ENCODE measurements at regions not wholly inside any gene's neighbourhood (a gene's known extent, or its start where the extent isn't known, plus 50 kb on each side); places are given as distances from the start of the nearest gene placed in this dataset.

DNA sequence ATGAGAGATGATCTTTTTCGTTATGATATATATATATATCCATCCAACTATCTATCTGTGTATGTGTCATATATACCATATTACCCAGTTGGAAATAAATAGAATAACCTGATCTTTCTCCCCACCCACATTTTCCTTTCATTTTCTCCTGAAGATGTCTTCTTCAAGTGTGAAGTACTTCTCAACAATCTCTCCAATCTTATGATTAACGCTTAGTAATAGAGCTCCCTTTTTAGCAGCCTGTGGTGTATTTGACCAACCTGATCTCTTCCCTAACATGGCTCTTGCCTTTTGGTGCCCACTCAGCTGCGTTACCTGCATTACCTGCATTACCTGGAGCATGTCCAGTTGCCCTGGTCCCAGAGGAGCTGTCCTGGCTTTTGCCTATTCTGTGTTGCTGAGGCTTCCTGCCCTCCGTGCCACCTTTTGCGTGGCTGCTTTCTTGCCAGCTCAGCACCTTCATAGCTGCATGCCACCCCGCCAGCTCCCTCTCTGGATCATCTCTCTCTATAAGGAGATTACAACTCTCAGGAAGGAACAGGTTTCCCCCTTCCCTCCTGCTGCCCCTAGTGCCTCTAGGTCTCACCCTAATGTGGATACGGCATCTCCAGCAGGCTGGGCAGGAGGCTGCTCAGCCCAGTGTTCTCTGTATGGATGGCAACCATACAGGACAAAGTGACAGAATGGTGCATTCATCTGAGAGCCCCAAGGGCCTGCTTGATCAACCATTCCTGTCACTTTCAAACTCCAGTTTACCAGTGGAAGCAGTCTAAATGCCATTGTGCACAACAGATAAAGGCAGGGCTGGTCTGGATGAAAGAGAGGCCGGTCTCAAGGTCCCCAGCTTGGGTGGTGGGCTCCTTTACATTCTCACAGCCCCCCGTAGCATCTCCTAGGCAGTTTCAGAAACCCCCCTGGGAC lies 126.7 kb downstream of the GADD45G start:
- in situ Hi-C loops (cut with MboI; ENCODE audit: low pct_ligation_motif_present in 1 of 4, low pct_unique_long_range_greater_than_20kb in 1 of 4, low sequenced_read_pairs in 3 of 4) (no loop called here), intact Hi-C loops (cut with DNase I; ENCODE audit: low total_unique reads) (no loop called here)
- Histone ChIP-seq H3K4me3 (no peak overlapping the region), H3K27ac (peak overlapping the region; percentile 20 to 62 (median 51)), H3K4me1 (peaks cover 13 to 19% (median 16%) of the 10 kb centered on the region in 4 donors), H3K36me3 (no peaks in the 10 kb centered on the region), H3K9me3 (no peaks in the 10 kb centered on the region), H3K27me3 (no peaks in the 10 kb centered on the region)
- DNase-seq, result no peak
- WGBS, 2 donors (ENCODE audit: low coverage in 1 of 2), result 71 to 84% methylated on average over 3 to 9 of the region's 9 CpGs
- TF ChIP-seq EP300 (IDR thresholded peaks at IDR 0.05; ENCODE audit: low read depth), result no peak

DNA sequence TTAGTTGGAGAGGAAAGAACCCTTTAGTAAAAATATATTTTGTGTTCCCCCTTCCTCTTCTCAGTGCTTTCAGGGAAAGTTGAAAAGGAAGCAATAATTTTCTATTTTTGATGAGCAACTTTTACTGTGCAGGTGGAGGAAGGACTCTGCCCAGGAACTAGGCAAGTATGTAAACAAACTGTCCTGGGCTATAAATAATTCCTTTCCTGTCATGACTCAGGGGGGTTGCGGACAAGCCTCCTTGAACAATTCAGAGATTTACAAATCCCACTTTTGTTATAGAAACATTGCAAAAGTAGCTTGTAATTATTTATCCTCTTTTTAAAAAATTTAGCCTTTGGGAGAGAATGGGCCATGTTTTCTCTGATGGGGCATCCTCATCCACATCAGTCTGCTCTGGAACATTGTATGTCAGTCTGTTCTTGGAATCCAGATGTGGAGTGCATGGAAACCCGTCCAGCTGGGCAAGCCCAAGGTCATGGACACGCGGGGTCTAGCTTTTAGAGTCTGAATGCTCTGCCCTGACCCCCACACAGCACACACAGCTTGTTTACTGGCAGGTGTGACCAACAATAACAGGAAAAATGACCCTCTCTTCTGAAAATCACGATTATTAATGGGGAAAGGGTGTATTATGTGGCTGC lies 127.6 kb downstream of the GADD45G start:
- no peak for DNase-seq
- Histone ChIP-seq H3K4me1 (peaks cover 13 to 19% (median 16%) of the 10 kb centered on the region in 4 donors), H3K36me3 (no peaks in the 10 kb centered on the region), H3K27me3 (no peaks in the 10 kb centered on the region), H3K27ac (peak overlapping the region; percentile 20 to 62 (median 51)), H3K4me3 (no peak overlapping the region), H3K9me3 (no peaks in the 10 kb centered on the region)
- TF ChIP-seq POLR2AphosphoS5 (IDR thresholded peaks at IDR 0.05) (peak in 1 of 3 donors; percentile 17), EP300 (IDR thresholded peaks at IDR 0.05; ENCODE audit: low read depth) (no peak), POLR2A (IDR thresholded peaks at IDR 0.05) (no peak)
- TF ChIP-seq, protein P1, sequence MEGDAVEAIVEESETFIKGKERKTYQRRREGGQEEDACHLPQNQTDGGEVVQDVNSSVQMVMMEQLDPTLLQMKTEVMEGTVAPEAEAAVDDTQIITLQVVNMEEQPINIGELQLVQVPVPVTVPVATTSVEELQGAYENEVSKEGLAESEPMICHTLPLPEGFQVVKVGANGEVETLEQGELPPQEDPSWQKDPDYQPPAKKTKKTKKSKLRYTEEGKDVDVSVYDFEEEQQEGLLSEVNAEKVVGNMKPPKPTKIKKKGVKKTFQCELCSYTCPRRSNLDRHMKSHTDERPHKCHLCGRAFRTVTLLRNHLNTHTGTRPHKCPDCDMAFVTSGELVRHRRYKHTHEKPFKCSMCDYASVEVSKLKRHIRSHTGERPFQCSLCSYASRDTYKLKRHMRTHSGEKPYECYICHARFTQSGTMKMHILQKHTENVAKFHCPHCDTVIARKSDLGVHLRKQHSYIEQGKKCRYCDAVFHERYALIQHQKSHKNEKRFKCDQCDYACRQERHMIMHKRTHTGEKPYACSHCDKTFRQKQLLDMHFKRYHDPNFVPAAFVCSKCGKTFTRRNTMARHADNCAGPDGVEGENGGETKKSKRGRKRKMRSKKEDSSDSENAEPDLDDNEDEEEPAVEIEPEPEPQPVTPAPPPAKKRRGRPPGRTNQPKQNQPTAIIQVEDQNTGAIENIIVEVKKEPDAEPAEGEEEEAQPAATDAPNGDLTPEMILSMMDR (IDR thresholded peaks at IDR 0.05), result no peak
- intact Hi-C loops (cut with DNase I; ENCODE audit: low total_unique reads) (no loop called here), in situ Hi-C loops (cut with MboI; ENCODE audit: low pct_ligation_motif_present in 1 of 4, low pct_unique_long_range_greater_than_20kb in 1 of 4, low sequenced_read_pairs in 3 of 4) (no loop called here)
- WGBS, 2 donors (ENCODE audit: low coverage in 1 of 2), result 37 to 40% methylated on average over 2 to 5 of the region's 5 CpGs

DNA sequence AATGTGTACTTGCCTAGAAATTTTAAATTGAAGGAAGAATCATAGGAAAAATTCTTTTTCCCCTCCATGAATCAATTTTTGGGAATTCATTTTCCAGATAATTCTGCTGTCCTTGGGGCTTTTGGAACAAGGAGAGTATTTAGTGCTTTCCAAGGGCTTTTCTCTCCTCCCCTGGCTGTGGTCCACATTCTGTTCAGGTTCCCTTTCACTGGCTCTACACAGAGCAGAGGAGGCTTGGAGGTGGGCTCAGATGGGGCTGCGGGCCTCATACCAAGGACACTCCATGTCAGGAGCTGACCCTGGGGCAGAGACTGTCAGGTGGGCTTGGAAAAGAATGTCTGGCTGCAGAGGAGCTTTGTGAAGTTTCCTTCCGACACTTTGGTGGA lies 128.1 kb downstream of the GADD45G start:
- no peak for TF ChIP-seq POLR2A (IDR thresholded peaks at IDR 0.05)
- TF ChIP-seq, protein P1 (IDR thresholded peaks at IDR 0.05), result no peak
- Histone ChIP-seq H3K36me3 (no peaks in the 10 kb centered on the region), H3K9me3 (no peaks in the 10 kb centered on the region), H3K4me1 (peaks cover 13 to 19% (median 16%) of the 10 kb centered on the region in 4 donors), H3K4me3 (no peak overlapping the region), H3K27ac (peak overlapping the region in 3 of 4 donors; percentile 15 to 31 (median 20)), H3K27me3 (no peaks in the 10 kb centered on the region)
- in situ Hi-C loops (cut with MboI; ENCODE audit: low pct_ligation_motif_present in 1 of 4, low pct_unique_long_range_greater_than_20kb in 1 of 4, low sequenced_read_pairs in 3 of 4) (no loop called here), intact Hi-C loops (cut with DNase I; ENCODE audit: low total_unique reads) (no loop called here)
- WGBS, 2 donors (ENCODE audit: low coverage in 1 of 2), result 96% methylated on average over 2 of the region's 2 CpGs; no CpG with 5 or more reads in 1 of the 2 donors
- no peak for DNase-seq

DNA sequence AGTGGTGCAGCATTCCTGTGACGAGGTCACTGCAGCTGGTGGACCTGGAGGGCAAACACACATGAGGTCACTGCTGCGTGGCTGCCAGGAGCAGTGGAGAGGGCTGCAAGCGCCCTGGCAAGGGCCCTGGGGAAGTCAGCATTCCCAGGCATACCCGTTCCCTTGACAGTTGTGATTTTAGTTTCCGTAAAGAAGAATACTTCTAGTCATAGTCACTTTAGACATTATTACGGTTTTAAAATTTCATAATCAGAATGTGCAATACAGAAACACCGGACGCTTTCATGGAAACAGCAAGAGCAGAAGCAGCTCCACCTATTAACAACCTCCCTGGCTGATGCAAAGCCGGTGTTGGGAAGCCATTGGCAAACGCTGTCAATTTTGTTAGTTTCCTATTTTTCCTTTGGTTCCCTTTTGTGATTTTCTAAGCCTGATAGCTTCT lies 129.8 kb downstream of the GADD45G start:
- no peak for DNase-seq
- TF ChIP-seq POLR2AphosphoS5 (IDR thresholded peaks at IDR 0.05) (no peak), EP300 (IDR thresholded peaks at IDR 0.05; ENCODE audit: low read depth) (no peak), POLR2A (IDR thresholded peaks at IDR 0.05) (no peak)
- TF ChIP-seq, protein P1 (IDR thresholded peaks at IDR 0.05), result no peak
- H3K27ac ChIP-seq, result no peak overlapping the region
- no peaks in the 10 kb centered on the region for H3K9me3 ChIP-seq
- intact Hi-C loops (cut with DNase I; ENCODE audit: low total_unique reads), result no loop called here
- in situ Hi-C loops (cut with MboI; ENCODE audit: low pct_ligation_motif_present in 1 of 4, low pct_unique_long_range_greater_than_20kb in 1 of 4, low sequenced_read_pairs in 3 of 4), result no loop called here
- no peaks in the 10 kb centered on the region for H3K36me3 ChIP-seq
- 86 to 89% methylated on average over 8 to 10 of the region's 10 CpGs for WGBS, 2 donors (ENCODE audit: low coverage in 1 of 2)
- H3K27me3 ChIP-seq, result no peaks in the 10 kb centered on the region
- peaks cover 13 to 19% (median 16%) of the 10 kb centered on the region in 4 donors for H3K4me1 ChIP-seq
- H3K4me3 ChIP-seq, result no peak overlapping the region
